T-helper 2 cell treated with Interferon-gamma antibody and Interleukin-4, amounts not matched to agents 100 ng/mL and 5 ng/mL, for 36 hours (primary cell): ENCODE measurements at regions not wholly inside any gene's neighbourhood (a gene's known extent, or its start where the extent isn't known, plus 50 kb on each side); places are given as distances from the start of the nearest gene placed in this dataset.

ENCODE experiments used
- intact Hi-C: fragments of 100-400 bp; cut with micrococcal nuclease; formaldehyde crosslinking; loops from one replicate; pipeline ENCODE4 v1.15.1; 2023

DNA sequence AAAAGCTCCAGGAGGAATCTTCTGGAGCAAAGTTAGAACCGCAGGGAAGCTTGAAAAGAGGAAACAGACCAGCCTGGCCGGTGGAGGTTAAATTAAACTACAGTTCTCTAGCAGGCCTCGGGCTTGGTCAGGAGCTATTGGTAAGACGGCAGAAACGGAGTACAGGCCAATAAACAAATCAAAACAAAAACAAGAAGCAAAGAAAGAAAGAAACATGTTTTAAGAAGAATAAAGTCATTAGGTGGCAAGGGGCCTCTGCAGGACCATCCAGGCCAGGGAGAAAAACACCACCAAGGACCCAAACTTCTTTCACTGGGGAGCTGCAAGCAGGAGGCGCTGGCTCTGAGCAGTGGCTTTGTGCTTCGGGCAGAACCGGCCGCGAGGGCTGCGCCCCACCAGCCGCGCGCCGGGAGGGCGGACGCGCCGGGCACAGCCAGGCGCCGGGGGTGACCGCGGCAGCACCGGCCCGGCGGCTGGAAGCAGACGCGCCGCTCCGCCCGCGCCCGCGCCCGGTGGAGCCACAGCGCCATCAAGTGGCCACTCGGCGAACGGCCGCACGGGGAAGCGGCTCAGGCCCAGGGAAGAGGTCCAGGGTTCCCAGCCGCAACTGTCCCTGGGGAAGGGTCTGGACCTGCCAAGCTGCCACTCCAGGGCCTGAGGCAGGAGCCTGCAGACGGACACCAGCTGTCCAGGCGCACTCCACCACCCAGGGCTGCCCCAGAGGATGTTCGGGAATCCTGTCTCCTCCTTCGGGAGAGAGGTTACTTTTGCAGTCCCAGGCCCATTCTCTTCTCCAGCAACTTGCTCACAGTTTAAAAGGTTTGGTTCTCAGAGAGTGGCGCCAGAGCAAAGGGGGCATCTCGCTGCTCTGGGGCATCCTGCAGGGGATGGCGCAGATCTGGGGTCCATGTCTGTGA lies 419.4 kb downstream of the SOX9 start:
- intact Hi-C loops = loop anchor here (1.0 to 10.0 kb wide), 2 partner anchors 1065 to 1904 kb away; no protein-coding TSS in a partner anchor

DNA sequence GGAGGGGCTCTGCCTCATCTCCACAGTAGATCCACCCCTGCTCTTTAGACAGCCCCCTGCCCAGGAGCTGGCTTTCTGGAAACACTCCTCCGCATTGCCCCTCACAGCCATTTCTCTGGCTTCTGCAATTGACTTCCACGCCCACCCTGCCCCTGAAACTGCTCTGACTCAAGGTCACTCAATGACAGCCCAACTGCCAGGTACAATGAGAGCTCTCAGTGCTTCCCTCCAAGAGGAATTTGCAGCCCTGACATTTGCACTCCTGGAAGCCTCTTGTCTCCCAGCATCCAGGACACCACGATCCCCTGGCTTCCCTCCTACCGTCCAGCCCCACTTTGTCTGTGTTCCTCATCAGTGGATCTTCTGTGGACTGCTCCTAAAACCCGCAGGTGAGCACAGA lies 421.5 kb downstream of the SOX9 start:
- intact Hi-C loops = loop anchor here (10.0 kb wide), 1 partner anchor 1068 kb away; no protein-coding TSS in a partner anchor

DNA sequence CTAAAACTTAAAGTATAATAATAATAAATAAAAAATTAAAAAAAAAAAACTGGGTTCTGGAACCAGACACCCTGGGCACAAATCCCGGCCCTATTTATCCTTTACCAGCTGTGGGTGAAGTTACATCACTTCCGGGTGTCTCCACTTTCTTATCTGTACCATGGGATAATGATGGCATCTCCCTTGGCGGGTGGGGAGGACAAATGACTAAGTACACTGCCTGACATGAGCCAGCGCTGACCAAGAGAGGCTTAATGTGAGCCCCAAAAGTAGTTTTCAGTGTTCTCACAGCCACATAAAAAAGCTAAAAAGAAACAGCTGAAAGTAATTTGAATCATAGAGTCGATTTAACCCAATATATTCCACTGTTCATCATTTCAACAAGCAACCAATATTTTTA lies 424.9 kb downstream of the SOX9 start:
- intact Hi-C loops = loop anchor here (10.0 kb wide), 1 partner anchor 1071 kb away; no protein-coding TSS in a partner anchor

DNA sequence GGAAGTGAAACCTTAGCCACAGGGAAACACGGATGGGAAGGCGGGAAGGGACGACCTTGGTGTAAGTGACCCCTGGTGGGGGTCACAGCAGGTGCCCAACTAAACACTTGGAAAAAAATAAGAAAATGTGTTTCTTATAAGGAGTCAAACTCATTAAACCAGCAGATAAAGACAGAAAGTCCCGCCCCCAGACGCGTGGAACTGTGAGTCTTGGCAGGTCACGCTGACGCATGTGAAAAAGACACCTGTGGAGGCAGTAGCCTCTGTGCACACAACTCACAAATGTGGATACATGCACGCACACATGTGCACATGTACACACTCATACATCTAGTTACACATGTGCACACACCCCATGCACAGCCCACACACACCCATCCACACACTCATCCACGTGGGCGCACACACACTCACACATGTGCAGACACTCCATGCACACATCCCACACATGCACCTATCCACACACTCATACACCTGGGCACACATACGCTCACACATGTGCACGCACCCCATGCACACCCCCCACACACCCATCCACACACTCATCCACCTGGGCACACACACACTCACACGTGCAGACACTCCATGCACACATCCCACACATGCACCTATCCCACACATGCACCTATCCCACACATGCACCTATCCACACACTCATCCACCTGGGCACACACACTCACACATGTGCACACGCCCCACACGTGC lies 432.4 kb downstream of the SOX9 start:
- intact Hi-C loops = loop anchor here (10.0 kb wide), 1 partner anchor 702 kb away; no protein-coding TSS in a partner anchor

DNA sequence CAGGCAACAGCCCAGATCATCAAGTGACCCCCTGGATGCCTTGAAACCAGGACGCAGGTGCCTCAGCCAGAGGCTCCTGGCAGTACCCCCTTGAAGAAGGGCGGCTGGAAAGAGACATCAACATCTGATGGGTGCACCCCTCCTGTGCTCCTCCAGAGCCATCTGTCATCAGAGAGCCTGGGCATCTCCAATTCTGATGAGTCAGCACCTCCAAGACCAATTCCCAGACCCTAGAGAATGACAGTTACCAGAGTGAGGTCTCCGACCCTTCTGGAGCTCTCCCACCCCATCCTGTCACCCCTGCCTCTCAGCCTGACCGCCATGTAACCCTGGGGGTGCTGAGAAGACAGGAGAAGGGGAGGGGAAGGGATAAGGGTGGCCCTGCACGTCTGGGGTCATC lies 433.7 kb downstream of the SOX9 start:
- intact Hi-C loops = loop anchor here (10.0 kb wide), 1 partner anchor 700 kb away; no protein-coding TSS in a partner anchor

DNA sequence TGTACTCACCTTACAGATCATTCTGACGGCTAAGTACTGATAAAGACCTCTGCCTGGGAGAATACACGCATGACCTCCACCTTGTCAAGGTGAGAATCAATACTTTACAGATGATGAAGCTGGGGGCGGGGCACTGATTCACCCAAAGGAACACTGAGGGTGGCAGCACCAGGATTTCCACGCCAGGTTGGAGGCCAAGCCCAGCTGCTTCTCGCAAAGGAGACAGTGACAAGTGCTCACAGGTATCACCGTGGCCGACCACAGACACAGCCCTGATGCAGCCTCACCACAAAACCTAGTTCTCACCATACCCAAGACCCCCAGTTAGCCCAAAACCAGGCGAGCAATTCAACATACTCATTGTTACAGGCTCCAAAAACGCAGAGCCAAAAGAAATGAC lies 434.2 kb downstream of the SOX9 start:
- intact Hi-C loops = loop anchor here (10.0 kb wide), 1 partner anchor 700 kb away; no protein-coding TSS in a partner anchor

DNA sequence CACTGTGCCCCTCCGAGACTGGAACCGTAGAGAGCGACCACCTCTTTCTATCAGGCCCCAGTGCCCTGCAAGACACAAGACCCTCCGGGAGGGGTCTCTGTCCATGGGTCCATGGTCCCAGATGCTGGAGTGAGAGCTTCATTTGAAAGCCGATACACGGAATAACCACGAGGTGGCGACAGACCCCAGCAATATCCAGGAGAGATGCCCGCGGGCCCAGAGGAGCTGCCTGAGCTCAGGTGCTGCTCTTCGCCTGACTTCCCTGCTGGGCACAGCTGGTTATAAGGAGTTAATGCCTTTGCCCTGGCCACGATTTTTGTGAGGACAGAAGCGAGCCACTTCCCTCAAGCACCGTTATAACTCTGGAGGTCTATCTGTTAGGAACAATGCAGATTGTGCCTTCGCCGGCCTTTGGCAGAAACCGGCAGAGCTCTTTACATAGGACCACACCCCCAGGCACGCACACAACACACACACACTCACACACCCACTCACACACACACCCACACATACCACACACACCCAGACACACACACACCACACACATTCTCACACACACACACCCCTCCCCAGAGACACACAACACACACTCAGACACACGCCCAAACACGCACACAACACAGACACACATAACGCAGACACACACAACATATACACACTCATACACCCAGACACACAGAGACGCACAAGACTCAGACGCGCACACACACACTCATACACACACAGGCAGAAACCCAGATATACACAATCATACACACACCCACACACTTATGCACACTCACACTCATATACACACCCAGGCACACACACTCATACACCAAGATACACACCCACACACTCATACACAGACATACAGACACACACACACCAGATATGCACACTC lies 436.4 kb downstream of the SOX9 start:
- intact Hi-C loops = loop anchor here (1.0 to 10.0 kb wide), 3 partner anchors 599 to 814 kb away; no protein-coding TSS in a partner anchor

DNA sequence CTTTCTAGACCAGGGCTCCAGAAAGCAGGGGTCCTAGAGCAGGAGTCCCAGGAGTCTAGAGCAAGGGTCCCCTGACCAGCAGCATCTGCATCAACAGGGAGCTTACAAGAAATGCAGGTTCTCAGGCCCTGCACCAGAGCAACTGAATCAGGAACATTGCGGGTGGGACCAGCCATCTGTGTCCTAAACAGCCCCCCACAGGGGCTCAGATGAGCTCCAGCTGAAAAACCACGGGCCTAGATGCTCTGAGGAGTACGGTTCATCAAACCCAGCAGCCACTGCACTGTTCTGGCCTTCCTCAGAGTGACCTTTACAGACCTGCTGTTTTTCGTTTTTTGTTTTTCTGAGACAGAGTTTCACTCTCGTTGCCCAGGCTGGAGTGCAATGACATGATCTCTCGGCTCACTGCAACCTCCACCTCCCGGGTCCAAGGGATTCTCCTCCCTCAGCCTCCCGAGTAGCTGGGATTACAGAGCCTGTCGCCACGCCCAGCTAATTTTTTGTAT lies 438.2 kb downstream of the SOX9 start:
- intact Hi-C loops = loop anchor here (10.0 kb wide), 1 partner anchor 696 kb away; no protein-coding TSS in a partner anchor

DNA sequence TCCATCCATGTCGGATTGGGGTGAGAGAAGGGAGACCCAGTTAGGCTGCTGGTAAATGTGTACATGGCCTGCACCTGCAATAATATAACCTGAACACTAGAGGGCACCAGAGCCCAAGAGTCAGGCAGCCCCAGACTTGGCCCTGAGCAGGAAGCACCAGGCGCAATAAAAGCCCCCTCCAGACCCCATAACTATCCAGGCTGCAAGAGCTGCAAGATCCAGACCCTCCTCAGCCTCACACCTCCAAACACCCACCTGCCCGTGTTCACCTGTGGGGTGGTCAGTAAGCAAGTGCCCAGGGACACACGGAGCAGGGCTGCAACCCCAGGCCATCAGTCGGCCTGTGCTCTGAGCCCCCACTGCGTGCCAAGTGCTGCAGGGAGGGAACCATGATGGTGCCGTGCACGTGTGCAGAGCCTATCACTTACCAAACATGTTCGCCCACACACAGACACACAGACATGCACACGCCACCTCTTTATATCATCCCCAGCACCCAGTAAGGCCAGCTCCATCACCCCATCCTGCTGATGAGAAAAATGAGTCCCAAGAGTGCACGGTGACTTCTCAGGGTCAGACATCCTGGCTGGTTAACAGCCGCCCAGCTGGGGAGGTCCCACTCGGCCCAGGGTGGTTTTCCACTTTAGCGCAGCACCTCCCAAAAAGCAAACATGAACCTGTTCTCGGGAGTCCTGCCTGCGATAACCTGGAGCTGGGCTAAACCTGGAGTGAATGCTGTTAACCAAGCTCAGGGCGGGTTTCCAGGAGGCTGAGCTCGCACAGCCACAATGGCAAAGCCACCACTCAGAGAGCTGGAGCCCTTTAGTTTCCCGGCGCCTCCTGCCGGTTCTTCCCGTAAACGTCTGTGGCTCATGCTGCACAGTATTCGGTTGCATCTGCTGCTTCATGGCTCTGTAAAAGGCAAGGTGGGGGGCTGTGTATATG lies 439.8 kb downstream of the SOX9 start:
- intact Hi-C loops = loop anchor here (1.0 to 10.0 kb wide), 3 partner anchors 167 to 426 kb away; no protein-coding TSS in a partner anchor

DNA sequence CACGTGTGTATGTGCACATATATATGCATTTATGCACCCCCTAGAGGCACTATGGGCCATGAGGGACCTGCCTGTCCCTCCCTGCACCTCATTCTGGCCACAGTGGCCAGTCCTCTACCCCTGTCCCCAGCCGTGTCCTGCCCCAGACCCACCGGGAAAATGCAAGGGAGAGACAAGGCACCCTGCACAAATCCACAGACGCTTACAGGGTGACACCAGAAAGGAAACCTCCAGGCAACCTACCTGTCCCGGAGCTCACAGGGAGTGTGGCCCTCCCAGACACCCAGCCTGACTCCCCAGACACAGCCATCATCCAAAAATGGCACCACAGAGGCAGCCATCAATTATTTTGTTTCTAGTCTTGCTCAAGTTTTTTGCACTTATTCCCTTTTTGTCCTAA lies 440.4 kb downstream of the SOX9 start:
- intact Hi-C loops = loop anchor here (10.0 kb wide), 1 partner anchor 374 kb away; no protein-coding TSS in a partner anchor

DNA sequence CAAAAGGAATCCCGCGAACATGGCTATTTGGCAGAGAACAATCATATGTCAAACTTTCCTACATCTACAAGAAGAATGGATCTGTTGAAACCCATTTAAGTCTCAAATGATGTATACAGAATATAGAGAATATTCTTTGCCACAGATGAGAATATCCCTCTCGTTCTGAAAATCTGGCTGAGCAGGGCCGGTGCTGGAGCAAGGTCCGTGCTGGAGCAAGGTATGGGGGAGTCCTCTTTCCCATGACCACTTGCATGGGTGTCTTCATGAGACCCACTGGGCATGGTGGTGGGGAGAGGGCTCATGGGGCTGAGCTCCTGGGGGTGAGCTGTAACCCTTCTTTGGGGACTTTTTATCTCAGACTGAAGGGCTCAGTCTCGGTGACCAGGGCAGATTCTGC lies 440.9 kb downstream of the SOX9 start:
- intact Hi-C loops = loop anchor here (10.0 kb wide), 1 partner anchor 373 kb away; no protein-coding TSS in a partner anchor

DNA sequence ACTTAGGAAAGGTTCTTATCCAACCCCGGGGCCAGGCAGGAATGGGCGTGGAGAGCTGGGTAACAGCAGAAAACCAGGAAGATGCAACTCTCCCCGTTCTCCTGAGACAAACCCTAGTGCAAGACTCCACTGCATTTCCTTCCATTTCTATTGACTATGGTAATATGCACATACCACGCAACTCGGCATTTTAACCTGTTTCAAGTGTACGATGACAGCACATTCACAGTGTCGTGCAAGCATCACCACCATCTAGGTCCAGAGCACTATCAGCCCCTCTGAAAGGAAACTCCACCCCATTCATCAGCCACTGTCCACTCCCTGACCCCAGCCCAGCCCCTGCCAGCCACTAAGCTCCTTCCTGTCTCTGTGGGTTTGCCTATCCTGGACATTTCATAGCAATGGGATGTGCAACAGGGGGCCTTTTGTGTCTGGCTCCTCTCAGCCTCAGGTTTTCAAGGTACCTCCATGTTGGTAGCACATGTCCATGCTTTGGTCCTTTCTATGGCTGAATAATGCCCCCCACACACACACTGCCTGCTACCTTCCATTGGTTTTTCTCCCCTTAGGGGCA lies 441.9 kb downstream of the SOX9 start:
- intact Hi-C loops = loop anchor here (10.0 kb wide), 1 partner anchor 372 kb away; no protein-coding TSS in a partner anchor

DNA sequence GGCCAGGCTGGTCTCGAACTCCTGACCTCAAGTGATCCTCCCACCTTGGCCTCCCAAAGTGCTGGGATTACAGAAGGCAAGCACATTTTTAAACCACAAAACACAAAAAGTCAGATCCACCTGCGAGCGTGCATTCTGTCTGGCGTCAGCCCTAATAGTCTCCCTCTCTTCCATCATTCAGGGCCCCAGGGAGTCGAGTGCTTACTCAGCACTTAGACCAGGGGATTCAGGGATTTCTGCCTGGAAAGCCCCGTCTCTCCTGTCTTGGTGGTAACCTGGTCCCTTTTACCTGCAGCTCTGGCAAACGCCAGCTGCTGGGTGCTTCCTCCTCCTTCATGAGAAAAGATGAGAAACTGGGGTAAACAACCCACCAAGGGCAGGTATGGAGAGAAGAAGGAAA lies 443.1 kb downstream of the SOX9 start:
- intact Hi-C loops = loop anchor here (10.0 kb wide), 1 partner anchor 371 kb away; no protein-coding TSS in a partner anchor

DNA sequence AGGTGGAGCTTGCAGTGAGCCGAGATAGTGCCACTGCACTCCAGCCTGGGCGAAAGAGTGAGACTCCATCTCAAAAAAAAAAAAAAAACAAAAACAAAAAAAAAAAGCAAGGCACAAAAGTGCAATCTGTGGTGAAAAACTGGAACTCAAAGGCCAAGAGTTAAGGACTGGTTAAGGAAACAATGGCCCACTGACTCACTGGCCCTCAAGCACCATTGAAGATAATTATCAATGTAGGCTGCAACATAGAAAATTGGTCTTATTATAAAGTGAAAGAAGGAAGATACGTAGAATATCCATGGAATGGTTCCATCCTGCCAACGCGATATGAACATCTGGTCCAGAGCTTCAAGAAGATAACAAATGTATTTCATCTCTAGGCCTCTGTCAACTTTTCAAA lies 444.2 kb downstream of the SOX9 start:
- intact Hi-C loops = loop anchor here (10.0 kb wide), 1 partner anchor 370 kb away; no protein-coding TSS in a partner anchor

DNA sequence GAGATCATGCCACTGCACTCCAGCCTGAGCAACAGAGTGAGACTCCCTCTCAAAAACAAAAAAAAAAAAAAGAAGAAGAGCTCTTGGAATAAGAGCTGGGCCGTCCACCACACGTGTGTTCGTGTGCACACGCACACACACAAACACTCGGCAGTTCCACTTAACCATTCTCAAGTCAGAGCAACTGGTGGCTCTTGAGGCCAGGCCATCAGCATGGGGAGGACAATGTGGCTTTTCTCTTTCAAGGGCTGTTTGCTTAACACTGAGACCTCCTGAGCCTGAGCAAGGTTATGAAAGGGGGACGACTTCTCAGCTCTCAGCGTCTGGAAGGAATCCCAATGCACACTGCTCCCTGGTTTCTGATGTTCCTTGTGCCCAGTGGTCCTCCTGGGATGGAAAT lies 444.9 kb downstream of the SOX9 start:
- intact Hi-C loops = loop anchor here (10.0 kb wide), 1 partner anchor 369 kb away; no protein-coding TSS in a partner anchor

DNA sequence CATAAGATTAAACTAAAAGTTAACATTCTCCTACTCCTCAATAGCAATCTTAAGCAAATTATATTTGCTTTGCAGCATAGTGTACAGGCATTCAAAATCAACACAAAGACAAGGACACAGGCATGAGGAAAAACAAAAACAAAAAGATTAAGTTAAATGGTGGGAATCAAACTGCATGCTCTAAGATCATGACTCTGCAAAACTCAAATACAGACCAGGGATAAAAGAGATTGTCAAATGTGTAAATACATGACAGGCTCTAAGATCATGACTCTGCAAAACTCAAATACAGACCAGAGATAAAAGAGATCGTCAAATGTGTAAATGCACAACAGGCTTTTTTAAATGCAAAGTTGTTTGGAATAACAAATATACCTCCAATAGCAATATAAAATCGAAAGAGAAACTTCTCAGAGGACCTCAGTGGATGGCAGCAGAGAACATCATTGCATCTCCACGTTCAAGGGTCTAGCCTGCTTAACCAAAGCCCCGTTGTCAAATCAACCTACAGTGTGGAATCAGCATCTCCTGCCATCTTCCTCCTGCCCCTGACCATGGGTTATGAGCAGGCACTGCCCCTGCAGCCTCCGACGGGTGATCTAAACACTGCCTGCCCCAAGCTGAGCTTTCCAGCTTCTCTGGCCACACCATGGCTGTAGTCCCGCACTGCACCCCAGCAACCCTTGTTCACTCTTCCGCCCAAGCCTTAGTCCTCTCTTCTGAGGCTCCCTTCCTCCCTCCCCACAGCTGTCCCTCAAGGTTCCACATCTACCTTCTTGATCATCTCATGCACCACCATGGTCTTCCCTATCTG lies 446.1 kb downstream of the SOX9 start:
- intact Hi-C loops = loop anchor here (10.0 kb wide), 1 partner anchor 368 kb away; no protein-coding TSS in a partner anchor

DNA sequence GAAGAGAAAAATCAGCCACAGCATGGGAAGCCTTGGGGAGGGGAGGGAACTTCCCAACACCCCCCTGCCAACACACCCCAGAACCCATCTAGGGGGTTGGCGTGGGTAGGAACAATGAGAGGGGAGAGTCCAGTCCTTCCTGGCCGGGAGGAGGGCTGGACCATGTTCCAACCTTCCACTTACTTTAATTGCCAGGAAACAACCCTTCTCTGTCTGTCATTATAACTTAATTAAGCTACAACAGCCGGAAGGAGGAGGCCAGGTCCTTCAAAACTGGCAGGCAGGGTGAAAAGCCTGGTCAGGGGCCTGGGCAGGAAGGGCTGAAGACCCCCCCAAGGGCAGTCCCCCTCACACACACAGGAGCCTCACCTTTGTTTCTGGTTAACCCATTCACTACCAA lies 447.0 kb downstream of the SOX9 start:
- intact Hi-C loops = loop anchor here (10.0 kb wide), 1 partner anchor 367 kb away; no protein-coding TSS in a partner anchor
